B cell (primary cell): ENCODE measurements at regions not wholly inside any gene's neighbourhood (a gene's known extent, or its start where the extent isn't known, plus 50 kb on each side); places are given as distances from the start of the nearest gene placed in this dataset.

Experiments used
- EZH2 ChIP-seq: IDR thresholded peaks from 2 replicates; pipeline ENCODE4 v1.6.1; 2012; ENCODE audit warnings: borderline replicate concordance, low read depth, mild to moderate bottlenecking, moderate library complexity, low read length; ENCODE audit not compliant: insufficient read depth, poor library complexity, severe bottlenecking
- TF ChIP-seq, protein P1 (sequence below): fragments of 200-600 bp; IDR thresholded peaks from one replicate; pipeline ENCODE4 v1.8.0; 2022; ENCODE audit warnings: antibody characterized with exemption, mild to moderate bottlenecking

DNA sequence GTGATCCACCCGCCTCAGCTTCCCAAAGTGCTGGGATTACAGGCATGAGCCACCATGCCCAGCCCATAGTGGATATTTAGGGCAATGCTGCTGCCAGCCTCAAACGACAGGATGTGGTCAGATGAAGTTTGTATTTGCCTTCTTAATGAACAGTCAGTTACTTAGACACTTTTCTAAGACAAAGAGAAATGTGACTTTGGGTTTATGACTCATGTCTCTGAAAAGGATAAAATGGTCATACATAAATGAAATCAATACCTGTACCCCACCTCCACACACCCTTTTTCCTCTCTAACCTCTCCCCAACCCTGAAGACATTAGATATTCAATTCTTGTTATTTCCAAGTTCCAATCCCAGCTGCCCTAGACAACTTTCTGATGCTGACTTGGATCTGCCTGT, 109.3 kb upstream of the INSIG1 start:
- TF ChIP-seq, protein P1, sequence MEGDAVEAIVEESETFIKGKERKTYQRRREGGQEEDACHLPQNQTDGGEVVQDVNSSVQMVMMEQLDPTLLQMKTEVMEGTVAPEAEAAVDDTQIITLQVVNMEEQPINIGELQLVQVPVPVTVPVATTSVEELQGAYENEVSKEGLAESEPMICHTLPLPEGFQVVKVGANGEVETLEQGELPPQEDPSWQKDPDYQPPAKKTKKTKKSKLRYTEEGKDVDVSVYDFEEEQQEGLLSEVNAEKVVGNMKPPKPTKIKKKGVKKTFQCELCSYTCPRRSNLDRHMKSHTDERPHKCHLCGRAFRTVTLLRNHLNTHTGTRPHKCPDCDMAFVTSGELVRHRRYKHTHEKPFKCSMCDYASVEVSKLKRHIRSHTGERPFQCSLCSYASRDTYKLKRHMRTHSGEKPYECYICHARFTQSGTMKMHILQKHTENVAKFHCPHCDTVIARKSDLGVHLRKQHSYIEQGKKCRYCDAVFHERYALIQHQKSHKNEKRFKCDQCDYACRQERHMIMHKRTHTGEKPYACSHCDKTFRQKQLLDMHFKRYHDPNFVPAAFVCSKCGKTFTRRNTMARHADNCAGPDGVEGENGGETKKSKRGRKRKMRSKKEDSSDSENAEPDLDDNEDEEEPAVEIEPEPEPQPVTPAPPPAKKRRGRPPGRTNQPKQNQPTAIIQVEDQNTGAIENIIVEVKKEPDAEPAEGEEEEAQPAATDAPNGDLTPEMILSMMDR: no peak
- no peak for TF ChIP-seq EZH2
